HG03103 (cell line): ENCODE measurements at regions not wholly inside any gene's neighbourhood (a gene's known extent, or its start where the extent isn't known, plus 50 kb on each side); places are given as distances from the start of the nearest gene placed in this dataset.
"Not testable (repeated sequence)": the region's sequence is repeated elsewhere in the genome, so short reads cannot be mapped to it uniquely, and the experiment has no call there.

ENCODE experiments used
- ATAC-seq: cut with Tn5 transposase; IDR thresholded peaks from one replicate; pipeline ENCODE4 v1.9.1; 2021; ENCODE audit warnings: low read depth; ENCODE audit not compliant: unreplicated experiment

- ATAC-seq: no peak
Observed at GRCh38 chr20:22529150-22530019, 55.0 kb downstream of the FOXA2 start.

- ATAC-seq: no peak
Observed at GRCh38 chr20:22526512-22527012, 57.8 kb downstream of the FOXA2 start.

GRCh38 chr20:22525821-22526220 is 58.6 kb downstream of the FOXA2 start:
- ATAC-seq: no peak

GRCh38 chr20:22525069-22525820 is 59.1 kb downstream of the FOXA2 start:
- ATAC-seq: no peak

- ATAC-seq: no peak
Observed at GRCh38 chr20:22524393-22525015, 59.9 kb downstream of the FOXA2 start.

- ATAC-seq: no peak
Observed at GRCh38 chr20:22523499-22524392, 60.6 kb downstream of the FOXA2 start.

GRCh38 chr20:22523128-22523498 is 61.3 kb downstream of the FOXA2 start:
- no peak for ATAC-seq

- ATAC-seq: no peak
Observed at GRCh38 chr20:22522701-22523100, 61.7 kb downstream of the FOXA2 start.

- ATAC-seq: not testable (repeated sequence)
Observed at GRCh38 chr20:22521940-22522339, 62.4 kb downstream of the FOXA2 start.

- no peak for ATAC-seq
Observed at GRCh38 chr20:22520381-22520780, 64.0 kb downstream of the FOXA2 start.

- no peak for ATAC-seq
Observed at GRCh38 chr20:22515264-22515663, 69.1 kb downstream of the FOXA2 start.

- no peak for ATAC-seq
Observed at GRCh38 chr20:22513574-22513973, 70.8 kb downstream of the FOXA2 start.

- ATAC-seq: no peak
Observed at GRCh38 chr20:22512911-22513489, 71.4 kb downstream of the FOXA2 start.

GRCh38 chr20:22511943-22512910 is 72.1 kb downstream of the FOXA2 start:
- ATAC-seq: no peak

GRCh38 chr20:22509843-22510147 is 74.6 kb downstream of the FOXA2 start:
- no peak for ATAC-seq

GRCh38 chr20:22509090-22509842 is 75.1 kb downstream of the FOXA2 start:
- ATAC-seq: no peak

- no peak for ATAC-seq
Observed at GRCh38 chr20:22508426-22508825, 75.9 kb downstream of the FOXA2 start.
